GM12865 (cell line): ENCODE measurements at regions not wholly inside any gene's neighbourhood (a gene's known extent, or its start where the extent isn't known, plus 50 kb on each side); places are given as distances from the start of the nearest gene placed in this dataset.

Experiments
- DNase-seq: peaks from one replicate; pipeline ENCODE4 v3.0.0; 2010; ENCODE audit warnings: low read depth
- H3K4me3 ChIP-seq: 2 replicates; pipeline ENCODE4 v1.5.1; 2011; ENCODE audit warnings: mild to moderate bottlenecking, low read depth, low read length, control low read depth
- CTCF ChIP-seq: IDR thresholded peaks from 2 replicates; pipeline ENCODE4 v1.5.1; 2011; ENCODE audit warnings: low read length, control low read depth, low read depth, inconsistent platforms; ENCODE audit not compliant: insufficient read depth; ENCODE audit errors: missing control alignments

- no peak for TF ChIP-seq CTCF
- H3K4me3 ChIP-seq, result no peak overlapping the region
- DNase-seq, result no peak
These were observed 549.4 kb downstream of the LRRC70 start for GRCh38 chr5:63128018-63128417.

GRCh38 chr5:63127054-63127453 lies 548.4 kb downstream of the LRRC70 start:
- H3K4me3 ChIP-seq, result no peak overlapping the region
- no peak for TF ChIP-seq CTCF
- DNase-seq, result no peak

GRCh38 chr5:63125862-63126261 lies 547.2 kb downstream of the LRRC70 start:
- H3K4me3 ChIP-seq, result no peak overlapping the region
- DNase-seq, result peak; percentile 22
- TF ChIP-seq CTCF, result peak; percentile 33

- no peak overlapping the region for H3K4me3 ChIP-seq
- no peak for TF ChIP-seq CTCF
- no peak for DNase-seq
These were observed 546.8 kb downstream of the LRRC70 start for GRCh38 chr5:63125392-63125791.

GRCh38 chr5:63124266-63124665 lies 545.6 kb downstream of the LRRC70 start:
- no peak for TF ChIP-seq CTCF
- DNase-seq, result no peak

GRCh38 chr5:63121471-63121870 lies 542.9 kb downstream of the LRRC70 start:
- TF ChIP-seq CTCF, result no peak
- DNase-seq, result no peak
- no peak overlapping the region for H3K4me3 ChIP-seq

More at GRCh38 chr5:63124266-63124665, 545.6 kb downstream of the LRRC70 start:
- H3K4me3 ChIP-seq, result no peak overlapping the region

- no peak for TF ChIP-seq CTCF
- H3K4me3 ChIP-seq, result no peak overlapping the region
- DNase-seq, result no peak
These were observed 539.6 kb downstream of the LRRC70 start for GRCh38 chr5:63118221-63118620.
